ENCODE measurements at regions not wholly inside any gene's neighbourhood (a gene's known extent, or its start where the extent isn't known, plus 50 kb on each side); places are given as distances from the start of the nearest gene placed in this dataset.

DNA sequence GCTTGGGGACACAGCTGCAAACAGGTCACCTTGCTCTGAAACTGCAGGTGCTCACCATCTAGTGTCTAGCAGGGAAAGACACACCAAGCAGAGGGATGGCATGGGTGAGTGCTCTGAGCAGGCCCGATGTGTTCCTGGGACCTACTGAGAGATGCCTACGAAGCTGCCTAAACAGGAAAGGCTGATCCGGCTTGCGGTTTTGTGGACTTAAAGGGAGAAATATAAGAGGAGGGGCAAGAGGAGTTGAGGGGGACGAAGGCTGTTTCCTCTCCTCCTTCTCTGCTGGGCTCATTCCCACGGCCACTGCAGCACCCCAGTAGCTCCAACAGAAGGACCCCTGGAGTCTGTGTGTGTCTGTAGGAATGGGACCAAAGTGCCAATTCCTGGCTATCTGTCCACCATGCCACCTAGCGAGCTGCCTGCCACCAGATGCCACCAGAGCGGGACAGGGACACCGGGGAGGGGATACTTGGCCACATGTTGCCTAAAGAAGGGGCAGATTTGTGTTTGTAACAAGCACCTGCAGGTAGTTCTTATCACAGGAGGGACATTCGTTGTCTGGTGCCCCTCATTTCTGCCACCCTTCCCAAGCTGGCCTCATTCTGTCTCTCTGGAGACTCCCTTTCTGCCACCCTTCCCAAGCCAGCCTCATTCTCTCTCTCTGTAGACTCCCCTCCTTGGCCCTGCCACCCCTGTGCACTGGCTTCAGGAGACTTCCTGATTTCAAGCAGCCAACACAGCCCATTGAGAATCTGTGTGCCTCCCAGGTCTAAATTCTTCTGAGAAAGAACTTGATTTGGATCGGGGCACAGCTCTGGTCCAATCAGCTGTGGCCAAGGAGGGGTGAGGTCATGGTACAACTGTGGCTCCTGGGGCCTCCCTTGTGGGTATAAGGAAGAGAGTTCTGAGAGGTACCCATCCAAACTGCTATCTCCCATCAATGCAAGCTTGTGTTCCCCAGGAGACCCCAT lies 221.8 kb downstream of the ANKRD60 start:
- TF ChIP-seq, protein P1, sequence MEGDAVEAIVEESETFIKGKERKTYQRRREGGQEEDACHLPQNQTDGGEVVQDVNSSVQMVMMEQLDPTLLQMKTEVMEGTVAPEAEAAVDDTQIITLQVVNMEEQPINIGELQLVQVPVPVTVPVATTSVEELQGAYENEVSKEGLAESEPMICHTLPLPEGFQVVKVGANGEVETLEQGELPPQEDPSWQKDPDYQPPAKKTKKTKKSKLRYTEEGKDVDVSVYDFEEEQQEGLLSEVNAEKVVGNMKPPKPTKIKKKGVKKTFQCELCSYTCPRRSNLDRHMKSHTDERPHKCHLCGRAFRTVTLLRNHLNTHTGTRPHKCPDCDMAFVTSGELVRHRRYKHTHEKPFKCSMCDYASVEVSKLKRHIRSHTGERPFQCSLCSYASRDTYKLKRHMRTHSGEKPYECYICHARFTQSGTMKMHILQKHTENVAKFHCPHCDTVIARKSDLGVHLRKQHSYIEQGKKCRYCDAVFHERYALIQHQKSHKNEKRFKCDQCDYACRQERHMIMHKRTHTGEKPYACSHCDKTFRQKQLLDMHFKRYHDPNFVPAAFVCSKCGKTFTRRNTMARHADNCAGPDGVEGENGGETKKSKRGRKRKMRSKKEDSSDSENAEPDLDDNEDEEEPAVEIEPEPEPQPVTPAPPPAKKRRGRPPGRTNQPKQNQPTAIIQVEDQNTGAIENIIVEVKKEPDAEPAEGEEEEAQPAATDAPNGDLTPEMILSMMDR (IDR thresholded peaks at IDR 0.05; ENCODE audit: low read depth, low read length) = no peak
- no peak for DNase-seq (ENCODE audit: extremely low read depth, low read depth)

DNA sequence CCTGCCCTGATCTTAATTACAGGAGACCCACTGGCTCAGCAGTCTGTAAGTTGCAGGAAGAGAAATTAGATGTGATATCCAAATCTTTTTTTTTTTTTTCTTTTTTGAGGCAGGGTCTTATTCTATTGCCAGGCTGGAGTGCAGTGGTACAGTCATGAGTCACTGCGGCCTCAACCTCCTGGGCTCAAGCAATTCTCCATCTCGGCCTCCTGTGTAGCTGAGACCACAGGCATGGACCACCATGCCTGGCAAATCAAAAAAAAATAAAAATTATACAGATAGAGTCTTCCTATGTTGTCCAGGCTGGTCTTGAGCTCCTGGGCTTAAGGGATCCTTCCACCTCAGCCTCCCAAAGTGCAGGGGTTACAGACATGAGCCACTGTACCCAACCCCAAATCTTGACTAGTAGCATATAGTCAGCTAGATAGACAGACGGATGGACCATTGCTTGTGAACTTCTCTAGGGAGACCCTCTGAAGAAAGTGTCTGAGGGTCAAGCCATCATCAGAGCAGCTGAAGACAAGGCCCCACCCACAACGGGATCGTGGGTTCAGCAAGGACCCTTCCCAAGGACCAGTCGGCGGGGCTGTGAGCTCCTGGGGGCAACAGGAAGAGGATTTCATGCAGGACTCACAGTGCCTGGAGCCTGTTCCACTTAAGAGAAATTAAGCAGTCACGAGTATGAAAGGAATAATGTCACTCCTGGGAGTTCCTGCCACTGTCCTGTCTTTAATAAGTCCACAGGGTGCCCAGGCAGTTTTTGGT lies 222.7 kb downstream of the ANKRD60 start:
- TF ChIP-seq, protein P1 (IDR thresholded peaks at IDR 0.05; ENCODE audit: low read depth, low read length) = no peak
- no peak for DNase-seq (ENCODE audit: extremely low read depth, low read depth)

DNA sequence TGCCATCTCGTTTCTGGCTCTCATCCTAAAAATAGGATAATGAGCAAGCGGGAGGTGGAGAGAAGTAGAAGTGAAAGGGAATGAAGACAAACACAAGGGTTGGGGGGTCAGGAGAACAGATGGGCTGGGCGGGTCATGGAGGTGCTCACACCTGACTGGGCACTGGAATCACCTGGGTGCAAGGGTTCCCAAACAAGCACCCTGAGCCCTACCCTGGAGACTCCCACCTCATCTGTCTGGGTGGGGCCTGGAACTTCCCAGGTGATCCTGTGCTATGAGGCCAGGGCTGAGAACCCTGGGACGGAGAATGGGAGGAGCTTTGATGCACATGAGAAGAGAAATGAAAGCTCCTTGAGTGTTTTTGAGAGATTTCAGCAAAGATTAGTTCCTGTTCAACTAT lies 223.6 kb downstream of the ANKRD60 start:
- no peak for DNase-seq (ENCODE audit: extremely low read depth, low read depth)
- TF ChIP-seq, protein P1 (IDR thresholded peaks at IDR 0.05; ENCODE audit: low read depth, low read length) = no peak

DNA sequence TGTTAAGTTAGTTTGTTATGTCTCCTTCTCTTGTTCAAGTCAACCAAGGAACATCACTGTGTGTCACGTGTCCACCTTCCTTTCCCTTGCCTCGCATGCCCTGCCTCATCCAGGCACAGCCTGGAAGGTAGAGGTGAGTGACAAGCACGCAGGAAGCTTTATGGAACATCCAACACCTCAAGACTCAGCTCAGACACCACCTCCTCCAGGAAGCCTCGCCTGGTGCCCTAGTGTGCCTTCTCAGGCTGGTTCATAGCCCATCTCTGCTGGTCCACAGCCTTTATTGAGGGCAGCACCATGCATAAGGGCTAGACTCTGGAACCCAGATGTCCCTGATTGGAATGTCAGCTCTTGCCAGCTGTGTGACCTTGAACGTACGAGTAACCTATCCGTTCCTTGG lies 224.3 kb downstream of the ANKRD60 start:
- no peak for DNase-seq (ENCODE audit: extremely low read depth, low read depth)
- TF ChIP-seq, protein P1 (IDR thresholded peaks at IDR 0.05; ENCODE audit: low read depth, low read length) = no peak

DNA sequence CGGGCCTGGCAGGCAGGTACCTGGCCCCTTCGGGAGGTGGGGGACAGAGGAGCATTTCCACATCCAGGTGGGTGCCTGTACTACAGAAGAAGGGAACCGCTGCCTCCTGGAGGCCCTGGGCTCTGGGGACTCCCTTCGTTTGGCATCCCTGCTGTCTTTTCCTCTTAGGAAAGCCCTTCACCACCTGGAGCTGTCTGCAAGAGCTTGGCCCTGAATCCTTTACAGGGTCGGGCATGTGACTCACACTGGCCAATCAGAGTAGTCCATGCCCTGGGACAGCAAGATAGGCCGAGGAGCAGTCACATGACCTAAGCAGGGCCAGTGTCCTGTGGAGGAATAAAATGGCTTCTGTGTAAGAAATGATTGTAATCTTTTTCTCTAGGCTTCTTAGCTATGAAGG lies 224.9 kb downstream of the ANKRD60 start:
- TF ChIP-seq, protein P1 (IDR thresholded peaks at IDR 0.05; ENCODE audit: low read depth, low read length) = no peak
- DNase-seq (ENCODE audit: extremely low read depth, low read depth) = no peak

DNA sequence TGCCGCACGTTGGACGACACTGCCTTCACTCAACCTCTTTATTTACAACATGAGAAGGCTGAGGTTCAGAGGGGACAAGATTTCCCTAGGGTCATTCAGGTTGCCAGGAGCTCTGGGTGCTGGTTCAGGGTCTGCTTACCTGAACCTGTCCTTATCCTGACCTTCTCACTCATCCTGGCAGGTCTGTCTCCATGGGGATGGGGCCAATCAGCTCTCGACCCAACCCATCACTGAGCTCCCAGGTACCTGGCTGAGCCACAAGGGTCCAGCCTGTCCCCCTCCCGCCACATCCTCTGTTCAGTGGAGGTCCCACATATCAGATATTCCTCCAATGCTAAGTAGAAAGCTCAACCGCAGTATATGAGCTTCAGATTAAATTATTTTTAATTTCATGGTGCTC lies 225.6 kb downstream of the ANKRD60 start:
- no peak for DNase-seq (ENCODE audit: extremely low read depth, low read depth)
- TF ChIP-seq, protein P1 (IDR thresholded peaks at IDR 0.05; ENCODE audit: low read depth, low read length) = no peak

DNA sequence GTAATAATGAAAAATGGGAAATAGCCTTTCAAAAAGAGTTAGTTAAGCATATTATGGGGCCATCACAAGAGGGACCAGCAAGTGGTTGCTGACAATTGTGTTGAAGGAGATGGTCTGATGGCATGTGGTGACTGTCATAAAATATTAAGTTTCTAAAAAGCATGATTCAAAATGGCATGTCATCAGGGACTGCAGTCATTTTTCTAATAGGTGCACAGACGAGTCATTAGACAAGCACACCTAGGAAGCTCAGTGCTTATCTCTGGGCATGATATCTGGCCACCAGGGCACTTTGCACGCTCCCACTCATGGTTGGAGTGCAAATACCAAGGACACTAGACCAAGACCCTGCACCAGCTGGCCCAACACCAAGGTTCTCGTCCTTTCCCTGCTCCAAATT lies 226.5 kb downstream of the ANKRD60 start:
- DNase-seq (ENCODE audit: extremely low read depth, low read depth) = no peak
- TF ChIP-seq, protein P1 (IDR thresholded peaks at IDR 0.05; ENCODE audit: low read depth, low read length) = no peak
